Subcutaneous abdominal adipose tissue (tissue), 5 donors: ENCODE measurements at regions not wholly inside any gene's neighbourhood (a gene's known extent, or its start where the extent isn't known, plus 50 kb on each side); places are given as distances from the start of the nearest gene placed in this dataset.

ENCODE experiments used
- H3K27ac ChIP-seq: one replicate; pipeline ENCODE4 v1.7.0; 2013; ENCODE audit warnings: low read depth, mild to moderate bottlenecking, inconsistent platforms, low read length, moderate library complexity
- H3K27me3 ChIP-seq, 5 donors: one replicate each; pipeline ENCODE4 v1.7.0; 2013; ENCODE audit warnings: low read length in 5 of 5, inconsistent platforms in 1 of 5; ENCODE audit not compliant: control insufficient read depth in 5 of 5, insufficient read depth in 4 of 5
- H3K36me3 ChIP-seq, 5 donors: one replicate each; pipeline ENCODE4 v1.7.0; 2013; ENCODE audit warnings: low read length in 5 of 5; ENCODE audit not compliant: control insufficient read depth in 5 of 5, insufficient read depth in 5 of 5
- H3K4me1 ChIP-seq, 5 donors: one replicate each; pipeline ENCODE4 v1.7.0; 2013; ENCODE audit warnings: low read length in 5 of 5, mild to moderate bottlenecking in 3 of 5, moderate library complexity in 1 of 5; ENCODE audit not compliant: control insufficient read depth in 5 of 5, insufficient read depth in 5 of 5
- H3K4me3 ChIP-seq, 5 donors: one replicate each; pipeline ENCODE4 v1.7.0; 2013; ENCODE audit warnings: low read length in 5 of 5, low read depth in 1 of 5
- H3K9ac ChIP-seq, 5 donors: one replicate each; pipeline ENCODE4 v1.7.0; 2013; ENCODE audit warnings: low read length in 5 of 5, mild to moderate bottlenecking in 4 of 5, moderate library complexity in 3 of 5
- H3K9me3 ChIP-seq, 5 donors: one replicate each; pipeline ENCODE4 v1.7.0; 2013; ENCODE audit warnings: low read length in 5 of 5; ENCODE audit not compliant: control insufficient read depth in 5 of 5
- donor health status: healthy.
- donor health status: healthy.
- donor health status: healthy.
- donor health status: healthy.
- donor health status: healthy.

GRCh38 chr3:110810356-110810755, 261.3 kb upstream of the NECTIN3 start:
- H3K4me3 ChIP-seq, result no peak overlapping the region
- no peaks in the 10 kb centered on the region for H3K9me3 ChIP-seq
- H3K27ac ChIP-seq, result no peak overlapping the region
- no peaks in the 10 kb centered on the region for H3K27me3 ChIP-seq
- no peak overlapping the region for H3K9ac ChIP-seq
- no peaks in the 10 kb centered on the region for H3K4me1 ChIP-seq
- no peaks in the 10 kb centered on the region for H3K36me3 ChIP-seq

GRCh38 chr3:110811050-110811449, 260.6 kb upstream of the NECTIN3 start:
- Histone ChIP-seq H3K9me3 (no peaks in the 10 kb centered on the region), H3K9ac (no peak overlapping the region), H3K4me1 (no peaks in the 10 kb centered on the region), H3K27me3 (no peaks in the 10 kb centered on the region), H3K36me3 (no peaks in the 10 kb centered on the region), H3K27ac (no peak overlapping the region), H3K4me3 (no peak overlapping the region)

- Histone ChIP-seq H3K27me3 (no peaks in the 10 kb centered on the region), H3K9me3 (no peaks in the 10 kb centered on the region), H3K36me3 (no peaks in the 10 kb centered on the region), H3K4me3 (no peak overlapping the region), H3K27ac (no peak overlapping the region), H3K9ac (no peak overlapping the region), H3K4me1 (no peaks in the 10 kb centered on the region)
These were observed 258.1 kb upstream of the NECTIN3 start for GRCh38 chr3:110813541-110813940.

GRCh38 chr3:110814170-110815007, 257.2 kb upstream of the NECTIN3 start:
- Histone ChIP-seq H3K9me3 (no peaks in the 10 kb centered on the region), H3K4me1 (no peaks in the 10 kb centered on the region), H3K4me3 (no peak overlapping the region), H3K27ac (no peak overlapping the region), H3K9ac (no peak overlapping the region), H3K27me3 (no peaks in the 10 kb centered on the region), H3K36me3 (no peaks in the 10 kb centered on the region)

GRCh38 chr3:110815008-110815583, 256.5 kb upstream of the NECTIN3 start:
- no peaks in the 10 kb centered on the region for H3K36me3 ChIP-seq
- H3K4me1 ChIP-seq, result no peaks in the 10 kb centered on the region
- no peaks in the 10 kb centered on the region for H3K27me3 ChIP-seq
- H3K9ac ChIP-seq, result no peak overlapping the region
- no peak overlapping the region for H3K4me3 ChIP-seq
- no peak overlapping the region for H3K27ac ChIP-seq
- H3K9me3 ChIP-seq, result no peaks in the 10 kb centered on the region

- Histone ChIP-seq H3K9ac (no peak overlapping the region), H3K4me3 (no peak overlapping the region), H3K27ac (no peak overlapping the region), H3K9me3 (no peaks in the 10 kb centered on the region), H3K4me1 (no peaks in the 10 kb centered on the region), H3K27me3 (no peaks in the 10 kb centered on the region), H3K36me3 (no peaks in the 10 kb centered on the region)
These were observed 255.6 kb upstream of the NECTIN3 start for GRCh38 chr3:110816008-110816407.

GRCh38 chr3:110821586-110821985, 250.0 kb upstream of the NECTIN3 start:
- no peak overlapping the region for H3K27ac ChIP-seq
- no peaks in the 10 kb centered on the region for H3K4me1 ChIP-seq
- H3K9ac ChIP-seq, result no peak overlapping the region
- no peaks in the 10 kb centered on the region for H3K27me3 ChIP-seq
- no peak overlapping the region for H3K4me3 ChIP-seq
- peaks cover 0 to 2% (median 0%) of the 10 kb centered on the region in 5 donors for H3K9me3 ChIP-seq
- no peaks in the 10 kb centered on the region for H3K36me3 ChIP-seq

- H3K27me3 ChIP-seq, result no peaks in the 10 kb centered on the region
- peaks cover 0 to 2% (median 0%) of the 10 kb centered on the region in 5 donors for H3K9me3 ChIP-seq
- H3K27ac ChIP-seq, result no peak overlapping the region
- H3K36me3 ChIP-seq, result no peaks in the 10 kb centered on the region
- H3K4me1 ChIP-seq, result no peaks in the 10 kb centered on the region
- H3K9ac ChIP-seq, result no peak overlapping the region
- no peak overlapping the region for H3K4me3 ChIP-seq
These were observed 248.6 kb upstream of the NECTIN3 start for GRCh38 chr3:110822971-110823370.

- H3K4me3 ChIP-seq, result no peak overlapping the region
- H3K27me3 ChIP-seq, result no peaks in the 10 kb centered on the region
- peaks cover 0 to 4% (median 0%) of the 10 kb centered on the region in 5 donors for H3K9me3 ChIP-seq
- no peak overlapping the region for H3K9ac ChIP-seq
- H3K27ac ChIP-seq, result no peak overlapping the region
- no peaks in the 10 kb centered on the region for H3K4me1 ChIP-seq
- H3K36me3 ChIP-seq, result no peaks in the 10 kb centered on the region
These were observed 224.6 kb upstream of the NECTIN3 start for GRCh38 chr3:110846971-110847370.

GRCh38 chr3:110849064-110849463, 222.6 kb upstream of the NECTIN3 start:
- Histone ChIP-seq H3K4me1 (no peaks in the 10 kb centered on the region), H3K36me3 (no peaks in the 10 kb centered on the region), H3K27ac (no peak overlapping the region), H3K9me3 (peaks cover 0 to 4% (median 0%) of the 10 kb centered on the region in 5 donors), H3K27me3 (no peaks in the 10 kb centered on the region), H3K9ac (no peak overlapping the region), H3K4me3 (no peak overlapping the region)
